ENCODE measurements at regions not wholly inside any gene's neighbourhood (a gene's known extent, or its start where the extent isn't known, plus 50 kb on each side); places are given as distances from the start of the nearest gene placed in this dataset.

GRCh38 chr7:68449099-68449498, 1149.2 kb upstream of the AUTS2 start:
- no peak for TF ChIP-seq CTCF (IDR thresholded peaks at IDR 0.05)

- no peak for TF ChIP-seq CTCF (IDR thresholded peaks at IDR 0.05)
Measured at GRCh38 chr7:68449816-68450215, 1148.5 kb upstream of the AUTS2 start.

GRCh38 chr7:68454931-68455330, 1143.3 kb upstream of the AUTS2 start:
- TF ChIP-seq CTCF (IDR thresholded peaks at IDR 0.05), result no peak

GRCh38 chr7:68456469-68456868, 1141.8 kb upstream of the AUTS2 start:
- no peak for TF ChIP-seq CTCF (IDR thresholded peaks at IDR 0.05)

- no peak for TF ChIP-seq CTCF (IDR thresholded peaks at IDR 0.05)
Measured at GRCh38 chr7:68457481-68457880, 1140.8 kb upstream of the AUTS2 start.

GRCh38 chr7:68458010-68458908, 1140.0 kb upstream of the AUTS2 start:
- no peak for TF ChIP-seq CTCF (IDR thresholded peaks at IDR 0.05)

GRCh38 chr7:68461430-68461829, 1136.8 kb upstream of the AUTS2 start:
- TF ChIP-seq CTCF (IDR thresholded peaks at IDR 0.05), result no peak
